T-helper 2 cell treated with Interferon-gamma antibody and Interleukin-4, amounts not matched to agents 100 ng/mL and 5 ng/mL, for 36 hours (primary cell): ENCODE measurements at regions not wholly inside any gene's neighbourhood (a gene's known extent, or its start where the extent isn't known, plus 50 kb on each side); places are given as distances from the start of the nearest gene placed in this dataset.
"Not testable (repeated sequence)": the region's sequence is repeated elsewhere in the genome, so short reads cannot be mapped to it uniquely, and the experiment has no call there.

Source experiments
- intact Hi-C: fragments of 100-400 bp; cut with micrococcal nuclease; formaldehyde crosslinking; loops from one replicate; pipeline ENCODE4 v1.15.1; 2023

- intact Hi-C loops, result no loop called here
These were observed 159.7 kb downstream of the GNAI1 start for GRCh38 chr7:80294346-80294745.

DNA sequence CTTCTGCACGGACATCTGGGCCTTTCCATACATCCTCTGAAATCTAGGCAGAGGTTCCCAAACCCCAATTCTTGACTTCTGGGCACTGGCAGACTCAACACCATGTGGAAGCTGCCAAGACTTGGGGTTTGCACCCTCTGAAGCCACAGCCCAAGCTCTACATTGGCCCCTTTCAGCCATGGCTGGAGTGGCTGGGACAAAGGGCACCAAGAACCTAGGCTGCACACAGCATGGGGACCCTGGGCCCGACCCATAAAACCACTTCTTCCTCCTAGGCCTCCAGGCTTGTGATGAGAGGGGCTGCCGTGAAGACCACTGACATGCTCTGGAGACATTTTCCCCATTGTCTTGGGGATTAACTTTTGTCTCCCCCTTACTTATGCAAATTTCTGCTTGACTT is 158.0 kb downstream of the GNAI1 start:
- intact Hi-C loops, result not testable (repeated sequence)

GRCh38 chr7:80288175-80289122 is 153.8 kb downstream of the GNAI1 start:
- intact Hi-C loops, result no loop called here

GRCh38 chr7:80287400-80288174 is 153.0 kb downstream of the GNAI1 start:
- intact Hi-C loops, result no loop called here

GRCh38 chr7:80286611-80287010 is 152.0 kb downstream of the GNAI1 start:
- intact Hi-C loops, result no loop called here

DNA sequence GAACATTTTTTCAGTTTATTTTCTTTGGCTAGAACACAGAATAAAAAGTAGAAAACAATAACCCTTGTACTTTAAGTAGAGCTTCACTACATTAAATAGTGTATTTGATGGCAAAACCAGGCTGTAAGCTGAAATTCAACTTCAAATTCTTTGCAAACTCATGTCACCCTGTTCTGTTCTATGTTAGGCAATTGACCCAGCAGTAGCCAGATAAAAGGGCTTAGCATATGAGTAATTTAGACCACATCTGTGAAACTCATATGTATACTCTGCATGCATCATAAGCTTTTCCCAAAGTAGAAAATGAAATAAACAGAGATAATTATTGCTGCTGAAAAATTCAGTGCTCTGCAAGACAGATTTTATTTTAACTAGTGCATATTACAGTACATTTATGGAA is 150.2 kb downstream of the GNAI1 start:
- intact Hi-C loops, result no loop called here

- intact Hi-C loops, result no loop called here
These were observed 145.1 kb downstream of the GNAI1 start for GRCh38 chr7:80279760-80280159.

DNA sequence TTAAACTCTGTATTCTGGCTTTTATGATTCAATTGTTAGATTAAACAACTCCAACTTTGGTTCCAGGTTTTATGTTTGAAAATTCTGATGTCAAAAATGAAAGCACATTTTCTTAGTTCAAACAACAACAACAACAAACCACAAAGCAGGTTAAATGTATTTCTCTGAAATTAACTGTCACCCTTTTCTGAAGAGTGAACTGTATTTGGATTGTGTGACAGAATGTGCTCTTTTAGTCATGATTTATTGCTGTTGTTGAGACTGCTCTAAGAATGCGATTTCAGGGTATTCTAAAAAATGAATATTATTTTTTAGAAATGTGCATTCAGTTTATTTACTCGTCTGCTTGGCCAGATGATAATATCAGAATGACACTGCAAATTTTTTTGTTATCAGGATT is 144.1 kb downstream of the GNAI1 start:
- intact Hi-C loops, result no loop called here

- intact Hi-C loops, result no loop called here
These were observed 143.1 kb downstream of the GNAI1 start for GRCh38 chr7:80277434-80278427.
